Upper lobe of right lung (tissue), 1 donor: ENCODE measurements at regions not wholly inside any gene's neighbourhood (a gene's known extent, or its start where the extent isn't known, plus 50 kb on each side); places are given as distances from the start of the nearest gene placed in this dataset.
A peak's percentile ranks its signal among the peaks of the same experiment; 100 is the strongest.

ENCODE experiments used
- ATAC-seq: fragments of 200-7000 bp; cut with Tn5 transposase; one replicate; pipeline ENCODE4 v1.9.1; 2020; ENCODE audit warnings: mild to moderate bottlenecking, moderate library complexity
- DNase-seq: peaks from one replicate; pipeline ENCODE4 v3.0.0-alpha.2; 2020
- H3K27ac ChIP-seq: fragments of 200-600 bp; one replicate; pipeline ENCODE4 v1.8.0; 2022
- H3K27me3 ChIP-seq: fragments of 200-600 bp; one replicate; pipeline ENCODE4 v1.8.0; 2022; ENCODE audit warnings: mild to moderate bottlenecking
- H3K36me3 ChIP-seq: fragments of 200-600 bp; one replicate; pipeline ENCODE4 v1.8.0; 2022
- H3K4me1 ChIP-seq: fragments of 200-600 bp; one replicate; pipeline ENCODE4 v1.8.0; 2022
- H3K4me3 ChIP-seq: fragments of 200-600 bp; one replicate; pipeline ENCODE4 v1.8.0; 2022; ENCODE audit warnings: mild to moderate bottlenecking
- H3K9me3 ChIP-seq: fragments of 200-600 bp; one replicate; pipeline ENCODE4 v1.8.0; 2022
- CTCF ChIP-seq: fragments of 200-600 bp; IDR thresholded peaks from one replicate; pipeline ENCODE4 v1.8.0; 2022; ENCODE audit warnings: antibody characterized with exemption
- intact Hi-C: fragments of 100-400 bp; cut with DNase I; formaldehyde crosslinking; loops from one replicate; pipeline ENCODE4 v1.11.0; 2022
- donor health status: DM: no; HTN: yes; CAD: no; lungs with severe emphysema.

GRCh38 chr14:86885280-86885679 lies 1107.7 kb downstream of the GALC start:
- Histone ChIP-seq H3K4me1 (no peaks in the 10 kb centered on the region), H3K27ac (no peak overlapping the region), H3K4me3 (no peak overlapping the region), H3K27me3 (no peaks in the 10 kb centered on the region), H3K9me3 (no peaks in the 10 kb centered on the region), H3K36me3 (no peaks in the 10 kb centered on the region)
- ATAC-seq (no peak), DNase-seq (no peak)
- intact Hi-C loops, result no loop called here
- no peak for TF ChIP-seq CTCF

DNA sequence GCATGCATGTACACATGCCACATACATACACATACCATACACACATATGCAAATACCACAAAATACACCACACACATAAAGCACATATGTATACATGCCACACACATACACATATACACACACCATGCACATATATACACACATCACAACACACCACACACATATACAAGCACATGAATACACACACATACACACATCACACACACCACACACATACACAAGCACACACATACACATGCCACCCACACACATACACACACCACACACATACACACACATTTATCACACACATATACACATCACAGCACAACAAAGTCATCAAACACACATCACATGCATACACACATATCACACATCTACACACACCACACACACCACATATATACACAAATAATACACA lies 1108.5 kb downstream of the GALC start:
- TF ChIP-seq CTCF, result no peak
- ATAC-seq (peak; percentile 22), DNase-seq (no peak)
- Histone ChIP-seq H3K4me3 (no peak overlapping the region), H3K4me1 (no peaks in the 10 kb centered on the region), H3K36me3 (no peaks in the 10 kb centered on the region), H3K27ac (no peak overlapping the region), H3K9me3 (no peaks in the 10 kb centered on the region), H3K27me3 (no peaks in the 10 kb centered on the region)
- intact Hi-C loops, result no loop called here

DNA sequence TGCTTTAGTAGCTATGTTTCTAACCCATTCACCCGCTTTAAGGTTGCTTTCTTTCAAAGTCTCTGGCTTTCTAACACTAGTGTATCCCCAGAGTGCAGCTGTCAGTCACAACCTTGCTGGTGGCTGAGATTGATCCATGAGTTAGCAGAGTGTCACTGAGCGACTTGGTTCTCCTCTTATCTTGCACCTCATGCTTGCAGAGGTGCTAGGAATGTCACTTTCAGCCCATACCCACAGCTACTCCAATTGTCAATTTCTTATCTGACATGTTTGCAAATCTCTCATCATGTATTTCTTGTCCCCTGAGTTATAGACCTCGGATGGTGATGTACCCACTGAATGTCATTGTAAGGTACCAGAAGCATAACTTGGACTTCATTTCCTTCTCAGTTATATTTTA lies 1110.2 kb downstream of the GALC start:
- no peaks in the 10 kb centered on the region for H3K36me3 ChIP-seq
- H3K9me3 ChIP-seq, result no peaks in the 10 kb centered on the region
- no peak overlapping the region for H3K27ac ChIP-seq
- intact Hi-C loops, result no loop called here
- DNase-seq (no peak), ATAC-seq (no peak)
- TF ChIP-seq CTCF, result no peak
- H3K4me3 ChIP-seq, result no peak overlapping the region
- no peaks in the 10 kb centered on the region for H3K27me3 ChIP-seq
- no peaks in the 10 kb centered on the region for H3K4me1 ChIP-seq

DNA sequence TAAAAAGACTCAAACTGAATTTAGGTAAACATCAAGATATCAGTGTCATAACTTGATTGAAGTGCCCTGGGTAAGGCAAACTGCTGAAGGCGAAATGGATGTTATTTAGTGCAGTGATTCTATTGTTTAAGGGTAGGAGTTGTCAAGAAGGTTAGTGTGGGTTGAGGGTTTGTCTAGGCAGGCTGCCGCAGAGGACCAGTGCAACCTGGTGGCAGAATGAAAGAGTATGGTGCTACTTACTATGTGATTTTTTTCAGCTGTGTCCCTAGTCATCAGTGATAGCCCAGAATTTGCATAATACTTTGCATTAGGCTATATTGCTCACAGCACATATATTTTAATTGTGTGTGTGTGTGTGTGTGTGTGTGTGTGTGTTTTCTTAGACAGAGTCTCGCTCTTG lies 1127.0 kb downstream of the GALC start:
- no peak for TF ChIP-seq CTCF
- H3K4me3 ChIP-seq, result no peak overlapping the region
- H3K27me3 ChIP-seq, result no peaks in the 10 kb centered on the region
- H3K27ac ChIP-seq, result no peak overlapping the region
- no peaks in the 10 kb centered on the region for H3K4me1 ChIP-seq
- no peak for ATAC-seq
- no peak for DNase-seq
- H3K36me3 ChIP-seq, result no peaks in the 10 kb centered on the region
- H3K9me3 ChIP-seq, result no peaks in the 10 kb centered on the region
- intact Hi-C loops, result no loop called here

DNA sequence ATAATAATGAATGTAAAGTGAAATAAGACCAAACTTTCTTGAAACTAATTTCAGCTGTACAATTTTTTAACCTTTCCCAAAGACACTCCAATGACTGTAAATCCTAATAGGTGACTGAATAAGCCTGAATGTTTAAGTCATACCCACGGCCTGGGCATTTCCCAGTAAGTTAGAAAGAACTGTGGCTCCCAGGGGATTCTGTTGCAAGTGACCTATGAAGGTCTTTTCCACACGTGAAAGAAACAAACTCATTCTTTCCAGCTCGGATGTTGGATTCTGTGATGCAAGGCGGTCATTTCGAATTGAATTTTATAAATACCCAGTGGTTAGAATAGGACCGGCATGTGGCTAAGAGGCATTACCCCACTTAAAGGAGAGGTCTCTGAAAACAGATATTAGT lies 1134.4 kb downstream of the GALC start:
- H3K4me3 ChIP-seq, result no peak overlapping the region
- no peaks in the 10 kb centered on the region for H3K36me3 ChIP-seq
- no peaks in the 10 kb centered on the region for H3K27me3 ChIP-seq
- intact Hi-C loops, result no loop called here
- no peak for TF ChIP-seq CTCF
- no peaks in the 10 kb centered on the region for H3K4me1 ChIP-seq
- H3K9me3 ChIP-seq, result no peaks in the 10 kb centered on the region
- ATAC-seq, result no peak
- no peak for DNase-seq
- no peak overlapping the region for H3K27ac ChIP-seq

DNA sequence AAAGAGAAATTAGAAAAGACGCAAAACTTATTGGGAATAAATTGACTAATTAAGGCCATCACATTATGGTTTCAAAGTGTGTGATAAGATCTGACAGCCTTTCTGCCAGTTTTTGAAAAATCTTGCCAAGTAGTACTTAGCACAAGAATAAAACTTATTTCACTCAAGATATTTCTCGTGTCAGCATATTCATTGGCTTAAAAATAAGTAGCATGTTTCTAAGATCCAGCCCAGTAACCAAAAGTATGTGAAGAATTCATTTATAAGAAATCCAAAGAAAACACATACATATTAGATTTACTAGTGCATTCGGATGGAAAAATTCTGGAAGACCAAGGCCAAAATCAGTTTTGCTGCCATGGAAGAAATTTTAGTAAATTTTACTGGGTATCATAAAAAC lies 1135.0 kb downstream of the GALC start:
- H3K27ac ChIP-seq, result no peak overlapping the region
- H3K27me3 ChIP-seq, result no peaks in the 10 kb centered on the region
- no peak for ATAC-seq
- H3K36me3 ChIP-seq, result no peaks in the 10 kb centered on the region
- no peaks in the 10 kb centered on the region for H3K9me3 ChIP-seq
- no peak overlapping the region for H3K4me3 ChIP-seq
- TF ChIP-seq CTCF, result no peak
- no peak for DNase-seq
- intact Hi-C loops, result no loop called here
- no peaks in the 10 kb centered on the region for H3K4me1 ChIP-seq
